GM12865 (cell line): ENCODE measurements at regions not wholly inside any gene's neighbourhood (a gene's known extent, or its start where the extent isn't known, plus 50 kb on each side); places are given as distances from the start of the nearest gene placed in this dataset.

Source experiments
- DNase-seq: peaks from one replicate; pipeline ENCODE4 v3.0.0; 2010; ENCODE audit warnings: low read depth
- H3K4me3 ChIP-seq: 2 replicates; pipeline ENCODE4 v1.5.1; 2011; ENCODE audit warnings: mild to moderate bottlenecking, low read depth, low read length, control low read depth
- TF ChIP-seq, protein P1 (sequence below): IDR thresholded peaks from 2 replicates; pipeline ENCODE4 v1.5.1; 2011; ENCODE audit warnings: low read length, control low read depth, low read depth, inconsistent platforms; ENCODE audit not compliant: insufficient read depth; ENCODE audit errors: missing control alignments

DNA sequence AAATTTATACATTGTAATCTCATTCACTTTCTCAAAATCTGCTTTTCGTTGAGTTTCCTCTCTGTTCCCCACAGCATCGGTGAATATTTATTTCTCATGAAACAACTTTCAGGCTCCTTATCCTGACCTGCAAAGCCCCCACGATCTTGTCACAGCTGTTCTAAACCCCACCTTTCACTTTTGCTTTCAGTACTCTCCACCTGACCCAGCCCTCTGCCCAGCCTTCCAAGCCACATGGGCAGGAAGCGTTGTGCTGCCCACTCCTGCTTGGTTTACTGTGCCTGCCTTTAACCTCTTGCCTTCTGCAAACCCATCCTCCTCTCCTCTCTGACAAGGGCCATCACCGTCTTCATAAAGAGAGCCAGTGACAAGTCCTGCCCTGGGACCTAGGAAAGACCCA, 262.5 kb downstream of the GALR1 start:
- H3K4me3 ChIP-seq = no peak overlapping the region
- DNase-seq = peak; percentile 16
- TF ChIP-seq, protein P1, sequence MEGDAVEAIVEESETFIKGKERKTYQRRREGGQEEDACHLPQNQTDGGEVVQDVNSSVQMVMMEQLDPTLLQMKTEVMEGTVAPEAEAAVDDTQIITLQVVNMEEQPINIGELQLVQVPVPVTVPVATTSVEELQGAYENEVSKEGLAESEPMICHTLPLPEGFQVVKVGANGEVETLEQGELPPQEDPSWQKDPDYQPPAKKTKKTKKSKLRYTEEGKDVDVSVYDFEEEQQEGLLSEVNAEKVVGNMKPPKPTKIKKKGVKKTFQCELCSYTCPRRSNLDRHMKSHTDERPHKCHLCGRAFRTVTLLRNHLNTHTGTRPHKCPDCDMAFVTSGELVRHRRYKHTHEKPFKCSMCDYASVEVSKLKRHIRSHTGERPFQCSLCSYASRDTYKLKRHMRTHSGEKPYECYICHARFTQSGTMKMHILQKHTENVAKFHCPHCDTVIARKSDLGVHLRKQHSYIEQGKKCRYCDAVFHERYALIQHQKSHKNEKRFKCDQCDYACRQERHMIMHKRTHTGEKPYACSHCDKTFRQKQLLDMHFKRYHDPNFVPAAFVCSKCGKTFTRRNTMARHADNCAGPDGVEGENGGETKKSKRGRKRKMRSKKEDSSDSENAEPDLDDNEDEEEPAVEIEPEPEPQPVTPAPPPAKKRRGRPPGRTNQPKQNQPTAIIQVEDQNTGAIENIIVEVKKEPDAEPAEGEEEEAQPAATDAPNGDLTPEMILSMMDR = no peak

DNA sequence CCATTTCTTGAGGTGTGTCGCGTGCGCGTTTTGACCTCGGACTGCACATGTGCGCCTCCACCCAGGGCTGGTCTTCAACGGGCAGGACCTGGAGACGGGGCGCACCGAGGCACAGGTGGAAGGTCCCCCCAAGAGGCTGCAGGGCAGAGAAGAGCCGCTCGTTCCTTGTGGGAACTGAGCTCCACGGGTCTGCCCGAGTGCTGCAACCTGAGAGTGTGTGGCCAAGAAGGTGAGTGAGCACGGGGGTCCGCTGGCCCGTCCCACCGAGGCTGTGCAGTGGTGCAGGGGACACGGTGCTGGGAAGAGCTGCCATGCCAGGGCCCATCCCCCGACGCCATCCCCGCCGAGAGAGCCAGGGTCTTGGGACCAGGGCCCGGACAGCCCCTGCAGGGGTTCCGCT, 268.3 kb downstream of the GALR1 start:
- TF ChIP-seq, protein P1 = no peak
- DNase-seq = no peak
- no peak overlapping the region for H3K4me3 ChIP-seq

DNA sequence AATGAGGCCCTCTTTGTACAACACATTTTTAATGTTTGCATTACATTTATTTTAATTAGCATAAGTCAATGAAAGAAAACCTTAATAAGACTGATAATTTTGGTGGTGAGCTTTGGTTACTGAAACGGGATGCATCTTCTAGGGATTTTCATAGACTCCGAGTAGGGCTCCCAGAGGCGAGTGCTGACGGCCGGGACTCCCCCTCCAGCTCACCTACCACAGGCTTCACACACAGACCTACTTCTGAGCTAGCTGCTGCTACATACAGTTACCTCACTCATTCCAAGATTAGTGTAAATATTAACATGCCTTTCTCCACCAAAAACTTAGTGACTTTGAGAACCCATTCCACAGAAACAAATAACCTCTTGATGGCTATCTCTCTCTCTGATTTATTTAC, 271.1 kb downstream of the GALR1 start:
- DNase-seq = no peak
- H3K4me3 ChIP-seq = no peak overlapping the region
- TF ChIP-seq, protein P1 = no peak

DNA sequence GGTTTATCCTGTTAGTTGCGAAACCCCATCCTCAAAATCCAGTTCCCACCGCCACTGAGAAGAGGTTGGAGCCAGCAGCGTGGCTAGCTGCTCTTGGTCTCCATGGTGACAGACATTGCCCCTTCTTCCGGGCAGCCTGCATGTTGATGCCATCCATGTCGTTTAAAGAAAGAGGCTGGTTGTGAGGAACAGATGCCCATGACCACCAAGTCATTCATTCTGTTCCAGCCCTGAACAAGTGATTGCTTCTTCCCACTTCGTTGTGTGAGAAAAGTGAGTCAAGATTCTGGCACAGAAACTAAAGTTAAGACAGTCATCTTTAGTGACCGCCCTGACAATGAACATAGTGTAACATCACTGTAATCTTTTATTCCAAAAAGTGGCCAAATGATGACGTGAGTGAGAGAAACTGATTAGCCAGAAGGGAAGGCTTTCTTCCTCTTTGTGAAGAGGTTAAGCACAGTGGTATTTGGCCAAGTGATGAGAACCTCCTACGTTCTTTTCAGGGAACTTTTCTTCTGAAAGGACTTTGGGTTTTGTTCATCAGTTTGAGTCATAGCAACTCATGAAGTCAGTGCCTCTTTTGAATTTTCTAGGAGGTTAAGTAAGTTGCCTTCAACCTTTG, 272.5 kb downstream of the GALR1 start:
- peak; percentile 18 for DNase-seq
- TF ChIP-seq, protein P1 = no peak
- no peak overlapping the region for H3K4me3 ChIP-seq

DNA sequence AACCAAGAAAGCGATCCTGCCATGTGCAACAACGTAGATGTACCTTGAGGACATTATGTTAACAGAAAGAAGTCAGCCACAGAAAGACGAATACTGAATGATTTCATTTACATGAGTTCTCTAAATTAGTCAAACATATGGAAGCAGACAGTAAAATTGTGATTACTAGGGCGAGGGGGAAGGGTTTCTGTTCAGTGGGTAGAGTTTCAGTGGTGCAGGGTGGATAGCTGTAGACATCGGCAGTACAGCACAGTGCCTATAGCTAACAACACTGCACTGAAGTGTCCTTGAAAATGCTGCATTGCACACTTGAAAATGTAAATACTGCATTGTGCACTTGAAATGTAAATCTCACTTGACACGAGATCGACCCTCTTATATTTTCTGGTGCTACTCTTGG, 275.3 kb downstream of the GALR1 start:
- no peak overlapping the region for H3K4me3 ChIP-seq
- TF ChIP-seq, protein P1 = no peak
- peak; percentile 20 for DNase-seq

DNA sequence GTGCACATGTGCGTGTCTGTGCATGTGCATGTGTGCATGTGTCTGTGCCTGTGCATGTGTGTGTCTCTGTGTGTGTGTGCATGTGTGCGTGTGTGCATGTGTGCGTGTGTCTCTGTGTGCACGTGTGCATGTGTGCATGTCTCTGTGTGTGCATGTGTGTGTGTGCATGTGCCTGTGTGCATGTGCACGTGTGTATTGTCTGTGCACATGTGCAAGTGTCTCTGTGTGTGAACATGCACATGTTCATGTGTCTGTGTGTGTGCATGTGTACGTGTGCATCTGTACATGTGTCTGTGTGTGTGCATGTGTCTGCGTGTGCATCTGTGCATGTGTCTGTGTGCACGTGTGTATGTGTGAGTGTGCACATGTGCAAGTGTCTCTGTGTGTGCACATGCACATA, 277.3 kb downstream of the GALR1 start:
- TF ChIP-seq, protein P1 = no peak
- H3K4me3 ChIP-seq = no peak overlapping the region
- DNase-seq = no peak

DNA sequence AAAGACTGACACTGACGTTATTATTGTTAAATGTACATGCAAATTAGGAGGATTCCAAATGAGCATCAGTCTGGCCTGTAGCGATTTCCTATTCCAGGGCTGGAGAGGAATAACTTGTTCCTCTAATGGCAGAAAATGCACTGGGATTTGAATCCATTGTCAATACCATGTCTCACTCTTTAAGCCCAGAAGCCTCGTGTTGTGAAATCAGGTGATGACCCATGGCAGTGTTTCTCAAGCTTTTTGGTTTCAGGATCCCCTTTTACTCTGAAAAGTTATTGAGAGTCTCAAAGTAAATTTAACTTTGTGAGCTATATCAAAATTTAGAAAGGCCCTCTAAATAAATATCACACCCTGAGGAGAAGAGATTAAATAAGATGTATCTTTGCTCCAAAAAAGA, 279.2 kb downstream of the GALR1 start:
- TF ChIP-seq, protein P1 = no peak

More for the DNA sequence above, 279.2 kb downstream of the GALR1 start:
- H3K4me3 ChIP-seq = no peak overlapping the region
- no peak for DNase-seq
